Renal pelvis (tissue), 1 donor: ENCODE measurements at regions not wholly inside any gene's neighbourhood (a gene's known extent, or its start where the extent isn't known, plus 50 kb on each side); places are given as distances from the start of the nearest gene placed in this dataset.
A peak's percentile ranks its signal among the peaks of the same experiment; 100 is the strongest.

Experiments used
- DNase-seq: peaks from one replicate; pipeline ENCODE4 v3.0.0-alpha.2; 2013

DNA sequence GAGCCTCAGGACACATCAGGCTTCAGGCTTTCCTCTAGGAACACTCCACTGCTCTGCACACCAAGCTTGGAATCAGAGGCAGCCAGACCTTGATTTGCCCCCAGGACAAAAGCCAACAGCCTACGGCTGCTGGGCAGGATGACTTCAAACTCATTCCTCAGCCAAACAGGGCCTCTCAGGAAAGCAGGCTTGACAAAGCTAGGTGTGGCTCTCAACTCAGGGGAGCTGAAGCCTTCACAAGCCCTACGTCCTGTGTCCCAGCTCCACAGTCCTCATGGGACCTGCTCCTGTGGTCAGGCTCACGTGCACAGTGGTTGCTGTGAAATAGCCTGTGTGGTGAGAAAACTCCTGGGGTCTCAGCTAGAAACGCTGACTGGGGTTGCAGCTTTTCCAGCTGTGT lies 398.9 kb upstream of the ZNF507 start:
- DNase-seq = no peak

DNA sequence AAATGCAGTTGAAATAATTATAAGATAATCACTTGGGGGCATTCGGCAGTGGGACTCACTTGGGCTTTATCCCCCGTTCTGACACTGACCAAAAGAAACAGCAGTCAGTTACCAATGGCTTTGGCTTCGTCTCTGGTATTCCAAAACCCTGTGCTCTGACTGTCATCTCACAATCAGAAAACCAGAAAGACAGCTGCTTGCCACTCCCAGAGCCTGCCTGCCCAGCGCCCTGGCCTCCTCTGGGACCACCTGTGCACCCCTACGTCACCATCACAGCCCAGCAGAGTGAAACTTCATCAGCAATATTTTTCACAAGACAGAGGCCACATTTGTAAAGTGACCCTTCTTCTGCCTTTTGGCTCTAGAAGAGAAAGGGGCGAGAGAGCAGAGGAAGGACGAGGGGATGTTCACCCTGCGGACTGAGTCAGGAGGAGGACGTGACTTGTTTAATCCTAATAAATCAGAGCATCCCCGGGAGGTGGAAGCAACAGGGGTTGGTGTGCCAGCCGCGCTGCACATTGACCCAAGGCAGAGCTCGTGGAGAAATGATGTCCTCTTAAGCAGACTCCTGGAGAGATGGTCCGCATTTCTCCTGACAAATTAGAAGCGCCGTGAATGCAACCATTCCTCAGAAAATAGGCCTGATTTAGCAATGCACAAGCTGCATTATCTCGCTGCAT lies 397.8 kb upstream of the ZNF507 start:
- no peak for DNase-seq

- no peak for DNase-seq
These were observed 392.7 kb upstream of the ZNF507 start for GRCh38 chr19:31952693-31953092.

DNA sequence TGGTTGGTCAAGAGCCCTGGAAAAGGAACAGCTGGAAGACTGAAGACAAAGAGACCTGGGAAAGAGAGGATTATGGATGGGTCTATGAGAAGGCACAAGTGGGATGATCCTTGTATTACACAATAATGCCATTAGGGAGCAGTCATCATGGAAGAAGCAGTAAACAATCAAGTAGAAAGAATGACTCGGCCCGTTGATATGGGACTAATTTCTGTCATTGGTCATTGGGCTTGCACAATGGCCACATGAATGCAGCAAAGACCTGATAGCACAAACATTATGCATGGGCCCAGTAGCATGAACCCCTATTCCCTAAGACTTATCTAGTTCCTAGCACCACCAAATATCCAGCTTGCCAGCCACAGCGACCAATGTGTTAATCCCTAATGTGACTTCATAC lies 390.3 kb upstream of the ZNF507 start:
- no peak for DNase-seq

DNA sequence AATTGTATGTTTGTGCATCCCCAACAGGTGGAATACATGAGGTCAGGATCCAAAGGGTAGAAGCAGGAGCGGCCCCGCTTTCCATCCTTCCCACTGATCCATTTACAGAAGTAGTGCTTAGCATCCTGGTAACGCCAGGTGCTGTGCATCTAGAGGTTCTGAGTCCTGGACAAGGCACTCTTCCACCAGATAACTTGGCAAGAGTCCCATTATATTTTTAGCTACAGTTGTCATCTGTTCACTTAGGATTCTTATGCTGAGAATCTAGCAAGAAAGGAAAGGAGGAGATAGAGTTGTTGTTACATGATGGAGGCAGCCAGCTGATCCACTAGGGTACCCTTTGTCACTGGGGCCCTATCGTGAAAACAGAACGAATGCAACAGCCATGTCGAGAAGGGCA lies 389.5 kb upstream of the ZNF507 start:
- no peak for DNase-seq

DNA sequence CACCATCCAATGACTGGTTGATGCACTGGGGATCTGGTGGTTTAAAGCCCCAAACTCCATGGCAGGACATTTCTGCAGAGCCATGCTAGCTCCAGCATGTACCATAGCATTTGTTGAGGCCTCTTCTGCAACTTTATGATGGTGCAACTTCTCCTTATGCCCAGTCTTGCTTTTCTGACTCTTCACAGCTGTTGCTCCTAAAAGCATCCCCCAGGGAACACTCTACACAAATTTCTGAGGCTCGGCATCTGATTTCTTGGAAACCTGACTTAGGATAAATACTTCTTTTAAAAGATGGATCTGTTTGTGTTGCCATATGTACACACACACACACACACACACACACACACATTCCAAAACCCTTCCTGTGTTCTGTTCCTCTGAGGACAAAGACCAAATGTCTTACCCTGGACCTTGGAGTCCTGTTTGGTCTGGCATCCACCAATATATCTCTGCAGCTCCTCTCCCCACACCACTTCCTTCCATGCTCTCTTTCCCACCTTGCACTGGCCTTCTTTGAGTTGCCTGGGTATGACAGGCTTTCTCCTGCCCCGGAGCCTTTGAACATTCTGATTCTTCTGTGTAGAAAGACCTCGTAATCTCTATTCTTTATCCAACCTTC lies 388.5 kb upstream of the ZNF507 start:
- no peak for DNase-seq

DNA sequence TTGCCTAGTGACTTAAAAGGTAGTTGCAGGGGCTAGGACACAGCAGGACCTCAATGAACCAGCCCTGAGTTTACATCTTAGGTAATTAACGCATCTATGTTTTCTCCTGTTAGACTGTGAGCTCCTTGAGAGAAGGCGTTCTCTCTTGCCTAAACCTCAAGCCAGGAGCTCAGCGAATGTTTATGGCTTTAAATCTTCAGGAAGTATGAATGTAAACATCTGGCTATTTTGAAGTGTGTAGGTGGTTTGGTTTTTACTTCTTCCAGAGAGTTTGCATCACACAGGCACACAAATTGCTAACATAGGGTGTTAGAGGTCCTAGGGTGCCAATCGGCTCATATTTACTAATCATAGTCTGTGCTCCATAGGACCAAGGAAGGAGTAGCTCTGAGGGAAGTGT lies 387.7 kb upstream of the ZNF507 start:
- no peak for DNase-seq

DNA sequence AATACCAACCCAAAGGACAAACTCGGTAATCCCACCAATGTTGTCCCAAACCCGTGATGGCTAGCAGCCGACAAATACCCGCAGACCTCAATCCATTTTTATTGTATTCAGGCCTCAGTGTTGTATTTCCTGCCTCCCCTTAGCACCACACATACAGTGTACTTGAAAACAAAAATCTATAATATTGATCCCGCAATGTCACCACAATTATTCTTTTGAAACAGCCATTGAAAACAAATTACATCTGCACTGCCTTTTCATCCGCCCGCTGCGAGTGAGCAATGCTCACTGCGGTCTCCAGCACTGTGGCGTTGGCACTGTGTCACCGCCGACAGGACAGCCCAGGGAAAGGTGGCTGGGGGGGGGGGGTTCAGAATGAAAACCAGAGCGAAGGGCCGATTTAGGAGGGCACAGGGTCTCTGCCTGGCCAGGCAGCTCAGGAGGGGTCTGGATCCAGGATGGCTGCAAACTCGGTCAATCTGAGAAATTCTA lies 385.8 kb upstream of the ZNF507 start:
- DNase-seq = no peak

- no peak for DNase-seq
These were observed 384.9 kb upstream of the ZNF507 start for GRCh38 chr19:31960474-31960873.

DNA sequence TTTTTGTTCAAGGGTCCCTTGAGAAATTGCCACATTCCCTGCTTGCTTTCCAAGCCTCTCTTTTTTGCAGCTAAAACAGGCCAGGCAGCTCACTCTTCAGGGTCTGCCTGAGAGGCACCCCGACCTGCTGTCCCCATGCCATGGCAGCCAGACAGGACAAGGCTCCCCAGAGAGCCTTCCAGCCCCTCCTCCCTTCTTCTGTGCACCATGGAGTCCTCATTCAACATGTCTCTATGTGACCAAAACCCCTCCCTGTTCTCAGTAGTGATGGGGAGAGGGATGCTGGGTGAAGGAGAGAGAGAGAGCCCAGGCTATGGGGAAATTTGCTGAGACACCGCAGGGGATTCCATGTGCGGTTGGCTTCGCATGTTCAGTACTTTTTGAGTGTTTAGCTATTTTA lies 384.2 kb upstream of the ZNF507 start:
- no peak for DNase-seq

DNA sequence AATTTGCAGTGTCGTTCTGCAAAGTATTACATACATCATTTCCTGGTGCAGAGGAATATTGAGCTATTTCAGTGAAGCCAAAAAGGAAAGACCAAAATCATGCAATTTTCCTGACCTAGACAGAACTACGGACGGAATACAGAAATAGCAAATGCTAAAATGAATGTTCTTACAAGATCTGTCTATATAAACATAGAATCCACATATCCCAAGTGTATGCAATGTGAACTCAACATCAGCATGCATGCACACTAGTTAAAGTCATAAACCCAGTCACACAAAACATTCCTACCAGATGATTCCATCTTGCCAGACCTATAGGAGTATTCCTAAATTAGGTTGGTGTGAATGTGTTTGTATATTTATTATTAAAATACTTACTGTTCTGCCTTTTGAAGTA lies 383.7 kb upstream of the ZNF507 start:
- no peak for DNase-seq

DNA sequence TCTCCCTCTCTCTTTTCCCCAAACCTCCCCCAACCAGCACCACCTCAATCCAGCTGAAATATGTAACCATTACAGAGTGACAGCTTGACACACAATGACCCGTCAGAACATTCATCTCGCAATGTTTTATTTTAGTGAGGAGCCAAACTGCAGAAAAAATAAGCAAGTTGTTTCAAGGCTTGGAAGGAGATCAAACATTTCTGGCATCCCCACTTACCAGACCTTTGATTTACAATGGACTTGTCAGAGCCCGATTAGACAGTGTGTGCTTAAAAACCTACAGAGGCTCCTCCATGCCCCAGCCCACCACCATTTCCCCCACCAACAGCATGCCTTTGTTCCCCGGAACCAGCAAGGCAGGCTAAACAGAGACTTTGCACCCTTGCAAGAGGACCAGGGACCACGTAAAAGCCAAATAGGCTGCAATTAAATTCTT lies 382.8 kb upstream of the ZNF507 start:
- DNase-seq = peak; percentile 87

GRCh38 chr19:31963746-31964145 lies 381.7 kb upstream of the ZNF507 start:
- DNase-seq = no peak

DNA sequence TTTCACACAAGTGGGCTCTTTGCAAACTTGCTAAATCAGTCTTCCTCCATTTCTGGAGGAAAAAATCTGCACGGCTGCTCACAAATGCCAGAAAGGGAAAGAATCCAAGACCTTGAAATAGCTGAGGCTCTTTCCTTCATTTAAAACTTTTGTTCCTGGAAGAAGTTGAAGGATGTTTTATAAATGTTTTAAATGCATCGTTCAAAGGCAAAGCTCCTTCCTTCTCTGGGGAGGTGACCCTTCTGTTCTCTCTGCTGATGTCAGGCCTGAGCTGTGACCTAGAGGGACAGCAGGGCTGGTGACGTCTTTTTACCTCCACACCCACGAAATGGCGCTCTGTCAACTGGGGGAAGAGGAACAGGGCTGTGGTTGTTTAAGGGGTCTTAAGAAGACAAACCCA lies 376.4 kb upstream of the ZNF507 start:
- DNase-seq = no peak

- DNase-seq = no peak
These were observed 375.4 kb upstream of the ZNF507 start for GRCh38 chr19:31970027-31970461.

DNA sequence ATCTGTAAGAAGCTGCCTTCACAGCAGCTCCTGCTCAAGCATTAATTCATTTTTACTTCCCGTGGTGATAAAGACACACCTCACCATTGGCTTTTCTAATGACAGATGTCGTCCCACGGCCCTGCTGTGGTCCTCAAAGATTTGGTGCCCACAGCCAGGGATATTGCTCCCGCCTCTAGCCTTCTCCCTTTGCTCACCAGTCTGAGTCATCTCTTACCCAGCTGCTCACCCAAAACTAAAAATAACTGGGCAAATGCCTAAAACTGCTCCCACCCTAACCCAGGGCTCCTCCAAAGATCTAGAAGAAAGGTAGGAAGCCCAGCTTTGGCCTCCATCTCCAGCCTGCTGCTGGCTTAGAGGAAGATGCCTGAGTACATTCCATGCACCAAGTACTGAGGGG lies 371.1 kb upstream of the ZNF507 start:
- DNase-seq = no peak

- DNase-seq = no peak
These were observed 370.5 kb upstream of the ZNF507 start for GRCh38 chr19:31974941-31975340.

DNA sequence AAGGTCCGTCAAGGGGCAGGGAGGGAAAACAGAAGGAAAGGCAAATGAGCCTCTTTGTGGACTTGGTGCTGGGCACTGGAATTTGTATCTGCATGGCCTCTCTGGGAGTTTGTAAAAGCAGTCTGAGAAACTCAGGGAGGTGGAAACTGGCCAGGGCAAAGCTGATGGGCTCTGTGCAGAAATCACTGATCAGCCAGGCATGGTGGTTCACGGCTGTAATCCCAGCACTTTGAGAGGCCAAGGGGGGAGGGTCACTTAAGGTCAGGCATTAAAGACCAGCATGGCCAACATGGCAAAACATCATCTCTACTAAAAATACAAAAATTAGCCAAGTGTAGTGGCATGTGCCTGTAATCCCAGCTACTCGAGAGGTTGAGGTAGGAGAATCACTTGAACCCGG lies 369.9 kb upstream of the ZNF507 start:
- no peak for DNase-seq

- DNase-seq = no peak
These were observed 368.5 kb upstream of the ZNF507 start for GRCh38 chr19:31976775-31977536.

DNA sequence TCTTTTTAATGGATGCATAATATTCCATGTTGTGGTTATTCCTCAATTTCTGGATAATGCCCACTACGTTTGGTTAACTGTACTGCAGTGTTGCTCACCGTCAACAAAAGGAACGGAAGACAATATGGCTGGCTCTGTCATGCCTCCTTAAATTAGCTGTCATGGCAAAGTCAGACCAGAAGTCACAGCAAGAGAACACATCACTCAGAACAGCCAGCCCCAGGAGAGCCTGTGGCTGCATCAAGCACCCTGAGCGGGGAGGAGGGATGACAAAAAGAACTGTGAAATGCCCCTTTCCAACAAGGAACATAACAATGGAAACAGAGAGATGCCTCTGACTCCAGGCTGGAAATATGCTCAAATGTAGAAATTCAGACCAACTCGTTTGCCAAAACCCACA lies 366.0 kb upstream of the ZNF507 start:
- no peak for DNase-seq

DNA sequence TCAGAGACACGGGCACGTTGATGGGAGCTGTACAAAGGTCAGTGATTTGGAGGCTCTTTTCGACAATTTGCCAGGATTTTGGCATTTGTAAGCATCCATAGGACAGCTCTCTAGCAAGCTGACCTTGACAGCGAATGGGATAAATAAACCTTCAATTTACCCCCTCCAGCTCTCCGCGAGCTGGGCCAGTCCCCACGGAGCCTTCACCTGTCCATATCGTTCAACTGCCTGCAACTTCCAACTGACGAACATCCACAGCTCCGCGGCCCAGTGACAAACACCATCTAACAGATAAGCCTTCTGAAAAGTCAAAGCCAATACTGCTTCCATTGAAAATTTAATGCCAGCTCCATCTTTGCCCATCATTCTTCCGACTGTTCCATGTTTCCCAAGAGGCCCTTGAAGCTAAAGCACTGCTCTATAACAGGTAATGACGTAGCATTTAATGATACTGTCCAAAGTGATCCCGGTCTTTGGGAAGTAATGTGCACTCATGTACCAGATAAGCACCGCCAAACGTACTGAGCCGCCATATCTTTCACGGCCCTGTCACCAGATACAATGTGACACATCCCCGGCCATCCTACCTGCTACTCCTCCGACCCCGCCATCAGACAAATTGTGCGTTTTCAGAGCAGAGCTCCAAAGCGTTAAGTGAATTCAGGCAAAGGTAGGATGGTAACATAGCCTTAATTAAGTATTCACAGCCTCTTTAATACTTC lies 365.3 kb upstream of the ZNF507 start:
- DNase-seq = no peak

DNA sequence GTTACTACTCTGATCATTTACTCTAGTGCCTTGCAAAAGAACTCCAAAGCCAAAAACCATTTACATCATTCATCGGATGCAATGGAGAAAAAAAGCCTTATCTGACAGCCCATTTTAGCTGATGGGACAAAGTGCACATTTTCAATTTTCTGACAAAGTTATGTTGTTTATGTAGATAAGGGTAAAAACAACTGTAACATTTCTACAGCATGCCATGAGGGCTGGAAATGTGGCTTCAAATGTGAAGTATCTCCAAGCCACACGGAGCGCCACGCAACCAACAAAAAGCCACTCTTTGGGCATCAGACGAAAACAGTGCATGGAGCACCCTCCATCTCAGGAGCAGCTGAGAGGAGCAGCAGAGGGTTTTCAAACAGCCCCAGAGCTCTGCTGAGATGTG lies 364.6 kb upstream of the ZNF507 start:
- DNase-seq = no peak
